IPS DF 6.9 (cell line): ENCODE measurements at regions not wholly inside any gene's neighbourhood (a gene's known extent, or its start where the extent isn't known, plus 50 kb on each side); places are given as distances from the start of the nearest gene placed in this dataset.

Experiments used
- DNase-seq: peaks from one replicate; pipeline ENCODE4 v3.0.0-alpha.2; 2013; ENCODE audit warnings: low read depth, low spot score
- H3K27ac ChIP-seq: one replicate; pipeline ENCODE4 v1.5.1; 2013; ENCODE audit warnings: low read length, control low read depth
- H3K27me3 ChIP-seq: 2 replicates; pipeline ENCODE4 v1.6.1; 2013; ENCODE audit warnings: mild to moderate bottlenecking, low read length; ENCODE audit not compliant: control insufficient read depth, insufficient read depth
- H3K36me3 ChIP-seq: 2 replicates; pipeline ENCODE4 v1.6.1; 2013; ENCODE audit warnings: low read length; ENCODE audit not compliant: control insufficient read depth, insufficient read depth
- H3K4me1 ChIP-seq: 2 replicates; pipeline ENCODE4 v1.6.1; 2013; ENCODE audit warnings: low read length; ENCODE audit not compliant: control insufficient read depth, insufficient read depth
- H3K4me3 ChIP-seq: 2 replicates; pipeline ENCODE4 v1.5.1; 2013; ENCODE audit warnings: mild to moderate bottlenecking, low read length
- H3K9me3 ChIP-seq: 2 replicates; pipeline ENCODE4 v1.6.1; 2013; ENCODE audit warnings: low read length, inconsistent platforms; ENCODE audit not compliant: control insufficient read depth, insufficient read depth
- WGBS: extraction: QIAGEN DNeasy Blood & Tissue Kit; methylation state at CpG from one replicate; pipeline ENCODE4 v1.1.7; 2013; ENCODE audit warnings: mixed read lengths, missing lambda C conversion rate; ENCODE audit not compliant: insufficient read length, insufficient coverage; 5-methylcytosine and 5-hydroxymethylcytosine counted together

DNA sequence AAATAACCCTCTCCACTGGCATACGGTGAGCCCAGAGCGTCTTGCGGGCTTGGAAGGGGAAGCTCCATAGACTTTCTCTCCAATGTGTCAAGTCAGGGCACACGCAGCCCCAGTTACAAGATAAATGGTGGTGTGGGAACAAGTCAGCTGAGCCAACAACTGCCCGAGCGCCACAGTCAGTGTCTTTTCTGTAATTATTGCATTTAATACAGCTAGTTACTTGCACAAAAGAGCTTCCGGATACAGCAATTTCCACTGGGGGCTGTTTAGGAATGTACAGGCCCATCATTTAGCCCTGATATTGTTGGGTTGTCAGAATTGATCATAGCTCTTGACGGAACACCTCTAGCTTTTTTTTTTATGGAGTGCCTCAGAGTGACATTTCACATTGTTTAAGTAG, 193.5 kb upstream of the SP8 start:
- no CpG with 5 or more reads among the region's 8 CpGs for WGBS
- no peaks in the 10 kb centered on the region for H3K27me3 ChIP-seq

DNA sequence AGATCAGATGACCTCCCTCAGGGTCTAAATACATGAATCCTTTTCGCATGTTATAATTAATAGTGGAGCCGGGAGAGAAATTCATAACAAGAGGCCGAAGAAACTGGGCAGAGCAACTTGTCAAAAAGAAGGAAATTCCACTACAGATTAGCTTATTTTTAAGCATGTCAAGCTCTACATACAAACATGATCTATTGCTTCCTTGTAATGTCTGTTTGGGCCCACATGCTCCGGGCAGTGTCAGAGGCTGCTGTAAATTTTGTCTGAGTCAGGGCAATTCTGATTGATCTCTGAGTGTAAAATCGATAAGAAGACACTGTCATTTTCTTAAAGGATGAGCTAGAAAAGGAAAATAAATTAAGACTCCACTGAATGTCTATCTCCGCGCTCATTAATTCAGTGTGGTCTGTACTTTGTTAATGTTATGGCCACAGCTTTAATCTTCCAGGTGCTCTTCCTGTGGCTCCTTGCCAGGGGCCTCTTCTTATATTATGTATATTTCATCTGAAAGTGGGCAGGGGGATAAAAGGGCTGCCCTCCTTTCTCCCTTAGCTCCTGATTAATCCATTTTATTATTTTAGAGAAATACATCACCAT, 194.1 kb upstream of the SP8 start:
- Histone ChIP-seq H3K4me3 (no peak overlapping the region), H3K27ac (no peak overlapping the region), H3K27me3 (no peaks in the 10 kb centered on the region), H3K4me1 (no peaks in the 10 kb centered on the region), H3K36me3 (no peaks in the 10 kb centered on the region; the same call in 1 of the 2 replicates), H3K9me3 (no peaks in the 10 kb centered on the region)
- no peak for DNase-seq
- WGBS: no CpG with 5 or more reads among the region's 7 CpGs

More for the DNA sequence above, 193.5 kb upstream of the SP8 start:
- H3K9me3 ChIP-seq: no peaks in the 10 kb centered on the region
- no peaks in the 10 kb centered on the region for H3K4me1 ChIP-seq
- H3K4me3 ChIP-seq: no peak overlapping the region
- H3K36me3 ChIP-seq: no peaks in the 10 kb centered on the region; the same call in 1 of the 2 replicates
- no peak overlapping the region for H3K27ac ChIP-seq
- DNase-seq: no peak

DNA sequence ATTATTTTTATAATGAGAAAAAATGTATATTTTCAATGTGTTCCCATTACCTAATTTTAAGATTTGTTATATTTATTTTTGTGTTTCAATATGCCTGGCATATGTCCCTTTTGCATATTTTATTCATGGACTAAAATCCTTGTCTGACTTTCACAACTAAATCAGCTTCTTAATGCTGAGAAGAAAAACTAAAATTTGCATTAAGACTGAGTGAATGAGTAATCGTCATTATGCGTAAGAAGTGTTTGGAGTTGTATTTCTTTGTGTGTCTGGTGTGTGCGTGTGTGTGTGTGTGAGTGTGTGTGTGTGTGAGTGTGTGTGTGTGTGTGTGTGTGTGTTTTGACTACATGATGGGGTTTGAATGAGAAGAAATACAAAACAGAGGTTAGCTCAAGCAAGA, 201.7 kb upstream of the SP8 start:
- H3K4me3 ChIP-seq: no peak overlapping the region
- WGBS: 100% methylated on average over 3 of the region's 3 CpGs
- H3K27ac ChIP-seq: no peak overlapping the region
- DNase-seq: no peak
- H3K4me1 ChIP-seq: no peaks in the 10 kb centered on the region
- no peaks in the 10 kb centered on the region for H3K27me3 ChIP-seq
- H3K9me3 ChIP-seq: no peaks in the 10 kb centered on the region
- H3K36me3 ChIP-seq: no peaks in the 10 kb centered on the region

DNA sequence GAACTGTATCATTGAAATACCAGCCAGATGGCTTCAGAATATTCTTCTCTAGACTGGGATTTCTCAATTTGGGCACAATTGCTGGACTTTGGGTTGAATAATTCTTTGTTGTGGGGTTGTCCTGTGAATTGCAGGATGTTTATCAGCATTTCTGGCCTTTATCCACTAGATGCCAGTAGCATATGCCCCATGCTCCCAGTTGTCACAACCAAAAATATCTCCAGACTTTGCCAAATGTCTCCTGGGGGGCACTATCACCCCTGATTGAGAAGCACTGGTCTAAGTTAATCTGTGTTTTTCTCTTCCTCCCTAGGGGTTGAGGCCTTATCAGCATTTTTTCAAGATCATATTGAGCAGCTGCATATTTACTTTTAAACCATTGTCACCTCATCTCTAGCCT, 204.9 kb upstream of the SP8 start:
- DNase-seq: no peak
- H3K9me3 ChIP-seq: no peaks in the 10 kb centered on the region
- H3K27ac ChIP-seq: no peak overlapping the region
- H3K27me3 ChIP-seq: no peaks in the 10 kb centered on the region
- H3K4me3 ChIP-seq: no peak overlapping the region
- H3K4me1 ChIP-seq: no peaks in the 10 kb centered on the region
- H3K36me3 ChIP-seq: no peaks in the 10 kb centered on the region

DNA sequence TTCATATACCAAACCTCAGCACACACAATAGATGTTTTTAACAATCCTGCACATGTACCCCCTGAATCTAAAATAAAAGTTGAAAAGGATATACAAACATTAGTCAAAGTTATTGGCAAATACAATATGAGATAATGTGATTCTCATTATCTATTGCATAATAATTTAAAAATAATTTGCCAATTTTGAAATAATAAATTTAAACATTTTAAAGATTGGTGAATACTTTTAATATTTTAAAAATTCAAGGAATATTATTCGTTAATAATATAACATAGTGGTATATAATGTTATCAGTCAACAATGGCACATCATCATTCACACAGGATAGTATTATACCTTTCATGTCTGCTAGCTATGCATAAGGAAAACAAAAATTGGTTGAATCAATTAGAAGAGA, 207.0 kb upstream of the SP8 start:
- Histone ChIP-seq H3K9me3 (no peaks in the 10 kb centered on the region), H3K4me1 (no peaks in the 10 kb centered on the region), H3K4me3 (no peak overlapping the region), H3K36me3 (no peaks in the 10 kb centered on the region), H3K27ac (no peak overlapping the region), H3K27me3 (no peaks in the 10 kb centered on the region)
- no peak for DNase-seq
- WGBS: no CpG with 5 or more reads among the region's 1 CpG

DNA sequence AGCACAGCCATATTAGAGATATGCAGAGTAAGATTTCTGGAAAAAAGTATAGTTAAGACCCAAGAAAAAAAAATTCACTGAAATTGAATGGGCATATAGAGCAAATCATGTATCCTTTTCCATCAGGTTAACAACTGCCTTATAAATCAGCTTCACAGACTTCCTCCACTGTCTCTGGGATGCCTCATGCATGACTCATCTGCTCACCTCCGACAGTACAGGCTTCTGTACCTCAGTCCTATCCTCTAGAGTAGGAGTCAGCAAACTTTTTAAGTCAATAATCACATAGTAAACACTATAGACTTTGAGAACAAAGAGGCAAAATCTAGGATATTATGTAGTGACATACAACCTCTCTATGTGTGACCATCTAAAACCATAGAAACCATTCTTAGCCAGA, 211.6 kb upstream of the SP8 start:
- no peak for DNase-seq
- H3K4me3 ChIP-seq: no peak overlapping the region

DNA sequence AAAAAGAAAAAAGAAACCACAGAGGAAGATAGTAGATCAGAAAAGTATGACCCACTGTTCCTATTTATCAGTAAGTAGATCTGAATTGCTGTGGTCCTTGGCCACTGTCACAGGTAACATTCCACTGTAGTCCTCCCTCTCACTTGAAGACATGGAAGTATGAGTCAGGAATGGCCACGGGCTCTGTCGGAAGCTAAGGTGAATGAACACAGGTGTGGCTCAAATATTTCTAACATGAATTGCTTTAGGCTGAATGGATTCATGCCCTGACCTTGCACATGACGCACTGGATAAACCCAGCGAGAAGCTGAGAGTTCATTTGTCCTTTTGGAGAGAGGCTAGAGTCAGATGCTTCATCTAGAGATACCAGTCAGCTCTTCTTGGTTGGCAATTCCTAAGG, 224.5 kb upstream of the SP8 start:
- no peak for DNase-seq
- Histone ChIP-seq H3K4me1 (no peaks in the 10 kb centered on the region), H3K27ac (no peak overlapping the region), H3K9me3 (no peaks in the 10 kb centered on the region), H3K4me3 (no peak overlapping the region), H3K27me3 (no peaks in the 10 kb centered on the region), H3K36me3 (no peaks in the 10 kb centered on the region)
- no CpG with 5 or more reads among the region's 4 CpGs for WGBS

More for the DNA sequence above, 211.6 kb upstream of the SP8 start:
- WGBS: no CpG with 5 or more reads among the region's 1 CpG
- Histone ChIP-seq H3K27ac (no peak overlapping the region), H3K9me3 (no peaks in the 10 kb centered on the region; the same call in 1 of the 2 replicates), H3K36me3 (no peaks in the 10 kb centered on the region), H3K4me1 (no peaks in the 10 kb centered on the region), H3K27me3 (no peaks in the 10 kb centered on the region)

DNA sequence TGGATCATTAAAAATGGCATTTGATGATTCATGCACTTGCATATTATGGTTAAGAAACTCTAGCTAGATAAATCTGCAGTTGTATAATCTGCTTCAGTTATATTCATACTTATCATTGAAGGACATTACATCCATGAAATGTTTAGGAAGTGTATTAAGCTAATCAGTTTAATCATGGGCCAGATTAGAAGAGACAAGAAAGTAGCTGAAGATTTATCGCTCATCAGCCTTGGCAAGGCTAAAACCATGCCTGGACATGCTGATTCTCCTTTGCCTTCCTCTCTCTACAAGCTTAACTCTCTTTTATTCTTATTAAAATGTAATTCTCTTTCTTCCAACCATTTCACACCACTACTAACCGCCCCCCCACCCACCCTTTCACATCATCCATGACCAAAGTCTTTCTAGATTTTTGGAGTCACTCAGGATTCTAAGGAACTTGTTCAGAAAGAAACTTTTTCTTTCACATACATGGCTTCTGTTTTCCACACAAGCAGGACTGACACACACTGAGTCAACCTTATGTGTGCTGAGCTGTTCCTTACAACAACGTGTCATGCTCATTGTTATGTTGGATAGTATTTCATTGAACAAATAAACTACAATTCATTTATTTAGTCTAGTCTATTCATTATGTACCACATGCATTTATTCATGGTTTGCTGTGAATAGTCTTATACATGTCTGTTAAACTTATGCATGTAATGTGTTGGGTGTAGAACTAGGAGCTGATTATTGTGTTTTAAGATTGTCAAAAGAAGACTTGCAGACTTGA, 227.3 kb upstream of the SP8 start:
- 100% methylated on average over 1 of the region's 3 CpGs for WGBS
- no peaks in the 10 kb centered on the region for H3K27me3 ChIP-seq

DNA sequence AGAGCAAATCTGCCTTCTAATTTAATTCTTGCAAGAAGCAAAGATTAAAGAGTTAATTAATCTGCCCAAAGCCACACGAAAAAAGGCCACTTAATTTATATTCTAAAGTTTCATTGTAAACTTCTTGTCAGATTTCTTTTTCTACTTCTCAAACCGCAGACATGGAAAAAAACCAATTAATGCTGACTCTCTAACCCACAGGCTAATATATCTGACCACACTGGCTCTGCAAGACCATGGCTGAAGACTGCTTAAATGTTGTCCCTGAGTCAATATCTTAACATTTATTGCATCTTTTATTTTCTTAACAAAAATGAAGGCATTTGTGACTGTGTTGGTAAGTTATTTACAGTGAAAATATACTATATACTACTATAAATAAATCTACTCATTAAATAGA, 234.0 kb upstream of the SP8 start:
- Histone ChIP-seq H3K4me1 (no peaks in the 10 kb centered on the region), H3K27ac (no peak overlapping the region), H3K4me3 (no peak overlapping the region), H3K9me3 (no peaks in the 10 kb centered on the region), H3K36me3 (no peaks in the 10 kb centered on the region), H3K27me3 (no peaks in the 10 kb centered on the region)
- no CpG with 5 or more reads among the region's 2 CpGs for WGBS
- DNase-seq: no peak

More for the DNA sequence above, 227.3 kb upstream of the SP8 start:
- Histone ChIP-seq H3K9me3 (no peaks in the 10 kb centered on the region), H3K27ac (no peak overlapping the region), H3K4me3 (no peak overlapping the region), H3K36me3 (no peaks in the 10 kb centered on the region), H3K4me1 (no peaks in the 10 kb centered on the region)
- DNase-seq: no peak

DNA sequence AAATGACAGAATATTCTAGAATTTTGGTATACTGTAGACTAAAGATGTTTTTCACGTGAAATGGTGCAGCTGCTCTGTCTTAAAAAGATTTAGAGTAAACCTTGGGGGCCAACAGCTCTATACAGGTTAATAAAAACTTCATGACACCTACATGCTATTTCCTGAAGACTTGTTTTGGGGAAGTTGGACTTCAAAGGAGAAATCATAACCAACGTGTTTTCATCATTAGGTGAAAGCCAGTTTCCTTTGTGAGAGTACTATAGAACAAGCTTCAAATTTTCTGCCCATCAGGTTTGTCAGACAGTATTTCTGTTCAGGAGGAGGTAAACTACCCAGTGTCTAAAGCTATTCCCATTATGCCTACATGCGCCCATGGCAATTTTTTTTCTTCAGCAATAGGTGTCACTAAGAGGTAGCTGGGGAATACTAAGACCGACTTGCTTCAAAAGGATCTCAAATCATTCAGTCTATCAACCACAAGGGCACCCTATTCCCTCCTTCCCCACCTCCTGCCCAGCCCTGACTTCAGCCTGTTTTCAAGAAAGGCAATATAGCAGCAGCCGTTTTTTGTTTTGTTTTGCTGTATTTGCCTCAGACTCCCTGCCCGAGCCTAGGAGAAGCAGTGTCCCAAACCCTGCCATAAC, 237.3 kb upstream of the SP8 start:
- WGBS: no CpG with 5 or more reads among the region's 6 CpGs
- H3K9me3 ChIP-seq: no peaks in the 10 kb centered on the region
- no peaks in the 10 kb centered on the region for H3K27me3 ChIP-seq

More for the DNA sequence above, 237.3 kb upstream of the SP8 start:
- H3K36me3 ChIP-seq: no peaks in the 10 kb centered on the region
- no peak for DNase-seq
- peaks cover 3% of the 10 kb centered on the region for H3K4me1 ChIP-seq
- H3K4me3 ChIP-seq: no peak overlapping the region
- no peak overlapping the region for H3K27ac ChIP-seq
